Transverse colon (tissue), 4 donors: ENCODE measurements at regions not wholly inside any gene's neighbourhood (a gene's known extent, or its start where the extent isn't known, plus 50 kb on each side); places are given as distances from the start of the nearest gene placed in this dataset.

Source experiments
- CTCF ChIP-seq, 5 experiments: fragments of 200-600 bp in 3 of 5; fragments of 450-650 bp in 2 of 5; sonication (generic) in 3 of 5; IDR thresholded peaks; 1 replicate in 2 of 5; 2 replicates in 3 of 5; pipeline ENCODE4 v1.5.1; 2016 to 2017; ENCODE audit warnings: antibody characterized with exemption in 5 of 5, inconsistent platforms in 3 of 5, mild to moderate bottlenecking in 2 of 5, moderate library complexity in 1 of 5
- EP300 ChIP-seq: sonication (generic); formaldehyde crosslinking; IDR thresholded peaks from one replicate; pipeline ENCODE4 v1.6.1; 2017; ENCODE audit warnings: antibody characterized with exemption, low read depth
- POLR2A ChIP-seq: fragments of 450-650 bp; IDR thresholded peaks from one replicate; pipeline ENCODE4 v1.6.1; 2016; ENCODE audit warnings: antibody characterized with exemption, mild to moderate bottlenecking, moderate library complexity
- POLR2AphosphoS5 ChIP-seq, 3 donors: sonication (generic); formaldehyde crosslinking; IDR thresholded peaks; one replicate each; pipeline ENCODE4 v1.6.1; 2016; ENCODE audit warnings: antibody characterized with exemption in 3 of 3

GRCh38 chr6:144721232-144721631, 436.1 kb downstream of the UTRN start:
- no peak for TF ChIP-seq CTCF (IDR thresholded peaks at IDR 0.05)
- TF ChIP-seq POLR2AphosphoS5 (IDR thresholded peaks at IDR 0.05) = no peak
- no peak for TF ChIP-seq EP300
- TF ChIP-seq POLR2A = no peak
